ENCODE measurements at regions not wholly inside any gene's neighbourhood (a gene's known extent, or its start where the extent isn't known, plus 50 kb on each side); places are given as distances from the start of the nearest gene placed in this dataset.

- no peak for TF ChIP-seq EZH2 (IDR thresholded peaks at IDR 0.05; ENCODE audit: insufficient read depth, poor library complexity, severe bottlenecking)
- TF ChIP-seq EZH2phosphoT487 (IDR thresholded peaks at IDR 0.05; ENCODE audit: insufficient read depth, low read depth): no peak
Measured at GRCh38 chr7:68449816-68450215, 1148.5 kb upstream of the AUTS2 start.

All from GM23248 (cell line).